ENCODE measurements at regions not wholly inside any gene's neighbourhood (a gene's known extent, or its start where the extent isn't known, plus 50 kb on each side); places are given as distances from the start of the nearest gene placed in this dataset.

DNA sequence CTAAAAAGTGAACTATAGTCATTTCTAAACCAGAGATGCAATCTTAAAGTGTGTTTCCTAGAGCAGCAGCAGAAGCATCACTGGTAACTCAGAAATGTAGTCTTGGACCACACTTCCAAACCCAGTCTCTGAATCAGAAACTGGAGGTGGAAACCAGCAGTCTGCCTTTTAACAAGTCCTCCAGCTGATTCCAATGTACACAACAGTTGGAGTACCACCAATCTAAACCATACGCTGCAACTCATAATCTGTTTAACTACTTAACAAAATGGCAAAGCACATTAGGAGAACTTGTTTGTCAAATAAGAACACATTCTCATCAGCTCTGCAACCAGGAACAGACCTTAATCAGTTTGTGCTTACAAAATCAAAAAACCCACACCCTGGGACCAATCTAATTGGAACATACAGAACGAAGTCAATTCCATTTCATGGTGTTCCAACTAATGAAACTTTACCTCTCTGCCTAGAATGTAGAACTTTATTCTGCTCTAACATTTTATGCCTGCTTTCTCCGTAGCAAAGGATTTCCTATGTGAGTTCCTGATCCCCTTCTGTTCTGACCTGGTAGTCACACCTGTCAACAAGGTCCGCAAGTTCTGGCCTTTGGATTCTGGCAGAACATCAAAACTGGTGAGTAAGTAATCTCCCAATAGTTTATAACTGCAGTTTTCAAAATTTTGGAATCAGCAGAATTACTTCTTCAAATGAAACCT lies 390.4 kb downstream of the HTR1B start:
- WGBS, 4 donors, result 80 to 88% (median 84%) methylated on average over 4 of the region's 4 CpGs
- no peak overlapping the region for H3K4me3 ChIP-seq
- H3K4me1 ChIP-seq, result no peaks in the 10 kb centered on the region
- no peak overlapping the region for H3K27ac ChIP-seq
- no peak for DNase-seq
- peaks cover 0 to 14% (median 0%) of the 10 kb centered on the region in 12 donors for H3K9me3 ChIP-seq
- ATAC-seq, result no peak
- TF ChIP-seq, protein P1, sequence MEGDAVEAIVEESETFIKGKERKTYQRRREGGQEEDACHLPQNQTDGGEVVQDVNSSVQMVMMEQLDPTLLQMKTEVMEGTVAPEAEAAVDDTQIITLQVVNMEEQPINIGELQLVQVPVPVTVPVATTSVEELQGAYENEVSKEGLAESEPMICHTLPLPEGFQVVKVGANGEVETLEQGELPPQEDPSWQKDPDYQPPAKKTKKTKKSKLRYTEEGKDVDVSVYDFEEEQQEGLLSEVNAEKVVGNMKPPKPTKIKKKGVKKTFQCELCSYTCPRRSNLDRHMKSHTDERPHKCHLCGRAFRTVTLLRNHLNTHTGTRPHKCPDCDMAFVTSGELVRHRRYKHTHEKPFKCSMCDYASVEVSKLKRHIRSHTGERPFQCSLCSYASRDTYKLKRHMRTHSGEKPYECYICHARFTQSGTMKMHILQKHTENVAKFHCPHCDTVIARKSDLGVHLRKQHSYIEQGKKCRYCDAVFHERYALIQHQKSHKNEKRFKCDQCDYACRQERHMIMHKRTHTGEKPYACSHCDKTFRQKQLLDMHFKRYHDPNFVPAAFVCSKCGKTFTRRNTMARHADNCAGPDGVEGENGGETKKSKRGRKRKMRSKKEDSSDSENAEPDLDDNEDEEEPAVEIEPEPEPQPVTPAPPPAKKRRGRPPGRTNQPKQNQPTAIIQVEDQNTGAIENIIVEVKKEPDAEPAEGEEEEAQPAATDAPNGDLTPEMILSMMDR (IDR thresholded peaks at IDR 0.05), result no peak
- no peak for TF ChIP-seq POLR2A (IDR thresholded peaks at IDR 0.05)
- intact Hi-C loops (cut with DNase I), result no loop called here
- H3K27me3 ChIP-seq, result no peaks in the 10 kb centered on the region
- H3K36me3 ChIP-seq, result no peaks in the 10 kb centered on the region

DNA sequence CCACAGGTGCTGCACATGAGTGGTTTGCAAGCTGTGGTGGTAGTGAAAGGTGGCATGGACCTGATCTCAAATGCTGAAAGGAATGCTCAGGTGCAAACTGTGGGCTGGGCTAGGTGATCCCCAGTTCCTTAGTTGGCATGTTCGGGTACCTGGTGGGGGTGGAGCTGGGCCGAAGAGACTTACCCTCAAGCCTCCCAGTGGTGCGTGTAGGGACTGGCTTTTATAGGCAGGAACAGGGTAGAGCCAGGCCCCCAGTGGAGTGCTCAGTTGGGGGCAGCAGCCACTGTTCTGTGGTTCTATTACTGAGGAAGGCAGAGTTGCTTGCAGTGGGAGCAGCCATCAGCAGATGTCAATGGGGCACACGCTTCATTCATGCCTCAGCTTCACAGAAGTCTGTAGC lies 399.8 kb downstream of the HTR1B start:
- H3K4me1 ChIP-seq, result no peaks in the 10 kb centered on the region
- TF ChIP-seq, protein P1 (IDR thresholded peaks at IDR 0.05), result no peak
- TF ChIP-seq POLR2A (IDR thresholded peaks at IDR 0.05), result no peak
- H3K36me3 ChIP-seq, result no peaks in the 10 kb centered on the region
- ATAC-seq (no peak), DNase-seq (no peak)
- H3K4me3 ChIP-seq, result no peak overlapping the region
- no peak overlapping the region for H3K27ac ChIP-seq
- H3K9me3 ChIP-seq, result peaks cover 0 to 8% (median 0%) of the 10 kb centered on the region in 12 donors
- intact Hi-C loops (cut with DNase I), result no loop called here
- 82 to 89% (median 87%) methylated on average over 3 to 4 of the region's 4 CpGs for WGBS, 4 donors
- H3K27me3 ChIP-seq, result no peaks in the 10 kb centered on the region

DNA sequence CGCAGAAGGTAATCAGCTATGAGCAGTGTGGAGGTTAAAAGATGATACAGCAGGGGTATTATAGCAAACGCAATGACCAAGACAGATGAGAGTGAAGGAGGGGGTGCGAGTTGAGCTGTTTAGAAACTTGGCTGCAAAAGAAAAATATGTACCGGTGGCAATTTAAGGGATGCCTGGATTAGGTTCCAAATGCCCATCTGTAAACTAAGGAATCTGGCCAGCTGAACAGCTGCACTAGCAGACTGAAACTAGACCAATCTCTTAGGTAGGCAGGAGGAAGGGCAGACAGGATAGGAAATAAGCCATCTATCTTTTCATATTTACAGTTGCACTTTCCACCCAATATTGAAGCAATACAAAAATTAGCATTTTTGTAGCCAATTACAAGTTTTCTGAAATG lies 407.6 kb downstream of the HTR1B start:
- DNase-seq, result no peak
- Histone ChIP-seq H3K36me3 (no peaks in the 10 kb centered on the region), H3K27ac (no peak overlapping the region), H3K4me3 (no peak overlapping the region), H3K27me3 (no peaks in the 10 kb centered on the region), H3K4me1 (no peaks in the 10 kb centered on the region), H3K9me3 (peaks cover 0 to 38% (median 7%) of the 10 kb centered on the region in 12 donors)
- TF ChIP-seq, protein P1 (IDR thresholded peaks at IDR 0.05), result no peak
- TF ChIP-seq POLR2A (IDR thresholded peaks at IDR 0.05), result no peak
- ATAC-seq, result no peak
- intact Hi-C loops (cut with DNase I), result no loop called here
- WGBS, 4 donors, result 85 to 89% (median 87%) methylated on average over 4 of the region's 4 CpGs

DNA sequence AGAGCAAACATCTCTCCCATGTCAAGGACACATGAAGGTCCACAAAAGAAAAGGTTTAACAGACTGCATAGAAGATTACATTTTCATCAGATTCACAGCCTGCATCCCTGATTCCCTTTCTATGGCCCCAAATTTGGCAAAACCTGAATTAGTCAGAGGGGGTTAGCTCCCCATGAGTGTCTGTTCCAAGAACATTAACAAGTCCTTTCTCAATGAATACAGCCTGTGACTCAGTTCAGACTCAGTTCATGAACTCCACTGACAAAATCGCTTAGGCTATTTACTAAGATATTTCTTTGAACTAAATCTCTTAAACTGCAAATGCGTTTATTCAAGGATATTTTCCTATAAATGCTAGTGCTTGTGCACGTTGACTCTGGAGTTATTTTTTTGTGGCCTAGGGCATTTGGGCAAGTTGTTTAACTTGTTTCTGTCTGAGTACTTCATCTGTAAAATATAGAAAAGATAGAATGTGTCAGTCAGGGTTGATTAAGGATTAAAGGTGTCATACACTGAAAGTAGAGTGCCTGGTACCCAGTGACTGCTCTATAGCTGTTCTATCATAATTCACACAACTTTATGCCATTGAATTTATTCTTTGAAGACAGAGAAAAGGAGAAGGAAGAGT lies 422.6 kb downstream of the HTR1B start:
- Histone ChIP-seq H3K4me3 (no peak overlapping the region), H3K9me3 (peaks cover 0 to 41% (median 0%) of the 10 kb centered on the region in 12 donors), H3K4me1 (no peaks in the 10 kb centered on the region), H3K27ac (no peak overlapping the region), H3K27me3 (no peaks in the 10 kb centered on the region), H3K36me3 (no peaks in the 10 kb centered on the region)
- no peak for ATAC-seq
- no peak for TF ChIP-seq POLR2A (IDR thresholded peaks at IDR 0.05)
- TF ChIP-seq, protein P1 (IDR thresholded peaks at IDR 0.05), result no peak
- no peak for DNase-seq
- WGBS, 4 donors, result 81 to 87% (median 86%) methylated on average over 3 of the region's 3 CpGs
- intact Hi-C loops (cut with DNase I), result no loop called here
